Upper lobe of left lung (tissue), 4 donors: ENCODE measurements at regions not wholly inside any gene's neighbourhood (a gene's known extent, or its start where the extent isn't known, plus 50 kb on each side); places are given as distances from the start of the nearest gene placed in this dataset.

Experiments used
- POLR2A ChIP-seq, 4 donors: fragments of 450-650 bp; IDR thresholded peaks; one replicate each; pipeline ENCODE4 v1.5.1; 2016 to 2017; ENCODE audit warnings: antibody characterized with exemption in 4 of 4, mild to moderate bottlenecking in 2 of 4
- POLR2AphosphoS5 ChIP-seq, 2 donors: sonication (generic); formaldehyde crosslinking; IDR thresholded peaks; one replicate each; pipeline ENCODE4 v1.5.1; 2017; ENCODE audit warnings: antibody characterized with exemption in 2 of 2
- TF ChIP-seq, protein P1 (sequence below), 6 experiments: fragments of 450-650 bp in 4 of 6; fragments of 200-600 bp in 2 of 6; sonication (generic) in 2 of 6; IDR thresholded peaks; one replicate each; pipeline ENCODE4 v1.5.1; 2016 to 2019; ENCODE audit warnings: antibody characterized with exemption in 6 of 6

DNA sequence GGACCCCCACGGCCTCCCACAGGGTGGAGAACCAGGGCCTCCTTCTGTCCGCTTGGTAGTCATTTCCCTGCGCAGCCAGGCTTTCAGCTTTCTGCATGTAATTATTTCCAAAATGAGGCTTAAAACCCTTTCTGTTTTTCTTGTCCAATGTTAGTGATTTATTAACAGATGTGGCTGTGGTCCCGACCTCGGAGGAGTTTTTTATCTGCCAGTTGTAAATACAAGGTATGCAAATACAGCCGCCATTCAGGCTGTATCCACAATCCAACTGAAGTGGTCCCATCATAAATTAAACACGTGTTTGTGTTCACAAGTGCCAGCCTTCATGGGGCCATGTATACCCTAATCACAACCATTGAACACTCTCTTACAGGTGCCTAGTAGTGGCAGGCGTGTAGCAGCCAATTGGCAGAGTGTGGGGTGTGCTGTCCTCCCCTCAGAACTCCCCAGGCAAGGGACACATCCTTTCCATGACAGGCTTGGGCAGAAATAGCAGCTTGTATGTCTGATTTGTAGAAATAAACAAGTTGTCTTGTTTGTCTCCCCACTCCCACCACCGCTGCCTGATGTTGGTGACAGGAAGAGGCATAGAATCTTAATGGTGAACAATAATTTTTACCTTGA is 251.3 kb upstream of the MKI67 start:
- no peak for TF ChIP-seq POLR2A (IDR thresholded peaks at IDR 0.05)
- TF ChIP-seq, protein P1, sequence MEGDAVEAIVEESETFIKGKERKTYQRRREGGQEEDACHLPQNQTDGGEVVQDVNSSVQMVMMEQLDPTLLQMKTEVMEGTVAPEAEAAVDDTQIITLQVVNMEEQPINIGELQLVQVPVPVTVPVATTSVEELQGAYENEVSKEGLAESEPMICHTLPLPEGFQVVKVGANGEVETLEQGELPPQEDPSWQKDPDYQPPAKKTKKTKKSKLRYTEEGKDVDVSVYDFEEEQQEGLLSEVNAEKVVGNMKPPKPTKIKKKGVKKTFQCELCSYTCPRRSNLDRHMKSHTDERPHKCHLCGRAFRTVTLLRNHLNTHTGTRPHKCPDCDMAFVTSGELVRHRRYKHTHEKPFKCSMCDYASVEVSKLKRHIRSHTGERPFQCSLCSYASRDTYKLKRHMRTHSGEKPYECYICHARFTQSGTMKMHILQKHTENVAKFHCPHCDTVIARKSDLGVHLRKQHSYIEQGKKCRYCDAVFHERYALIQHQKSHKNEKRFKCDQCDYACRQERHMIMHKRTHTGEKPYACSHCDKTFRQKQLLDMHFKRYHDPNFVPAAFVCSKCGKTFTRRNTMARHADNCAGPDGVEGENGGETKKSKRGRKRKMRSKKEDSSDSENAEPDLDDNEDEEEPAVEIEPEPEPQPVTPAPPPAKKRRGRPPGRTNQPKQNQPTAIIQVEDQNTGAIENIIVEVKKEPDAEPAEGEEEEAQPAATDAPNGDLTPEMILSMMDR (IDR thresholded peaks at IDR 0.05): no peak
- TF ChIP-seq POLR2AphosphoS5 (IDR thresholded peaks at IDR 0.05): no peak
